HG03354 (cell line): ENCODE measurements at regions not wholly inside any gene's neighbourhood (a gene's known extent, or its start where the extent isn't known, plus 50 kb on each side); places are given as distances from the start of the nearest gene placed in this dataset.
"Not testable (repeated sequence)": the region's sequence is repeated elsewhere in the genome, so short reads cannot be mapped to it uniquely, and the experiment has no call there.

Experiments used
- ATAC-seq: cut with Tn5 transposase; IDR thresholded peaks from one replicate; pipeline ENCODE4 v1.9.1; 2021; ENCODE audit warnings: mild to moderate bottlenecking; ENCODE audit not compliant: unreplicated experiment, poor library complexity, severe bottlenecking

DNA sequence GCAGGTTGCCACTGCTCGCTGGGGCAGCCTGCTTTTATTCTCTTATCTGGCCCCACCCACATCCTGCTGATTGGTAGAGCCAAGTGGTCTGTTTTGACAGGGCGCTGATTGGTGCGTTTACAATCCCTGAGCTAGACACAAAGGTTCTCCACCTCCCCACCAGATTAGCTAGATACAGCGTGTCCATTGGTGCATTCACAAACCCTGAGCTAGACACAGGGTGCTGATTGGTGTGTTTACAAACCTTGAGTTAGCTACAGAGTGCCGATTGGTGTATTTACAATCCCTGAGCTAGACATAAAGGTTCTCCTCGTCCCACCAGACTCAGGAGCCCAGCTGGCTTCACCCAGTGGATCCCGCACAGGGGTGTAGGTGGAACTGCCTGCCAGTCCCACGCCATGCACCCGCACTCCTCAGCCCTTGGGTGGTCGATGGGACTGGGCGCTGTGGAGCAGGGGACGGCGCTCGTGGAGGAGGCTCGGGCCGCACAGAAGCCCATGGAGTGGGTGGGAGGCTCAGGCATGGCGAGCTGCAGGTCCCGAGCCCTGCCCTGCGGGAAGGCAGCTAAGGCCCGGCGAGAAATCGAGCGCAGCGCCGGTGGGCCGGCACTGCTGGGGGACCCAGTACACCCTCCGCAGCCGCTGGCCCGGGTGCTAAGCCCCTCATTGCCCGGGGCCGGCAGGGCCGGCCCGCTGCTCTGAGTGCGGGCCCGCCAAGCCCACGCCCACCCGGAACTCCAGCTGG, 1526.2 kb downstream of the SI start:
- not testable (repeated sequence) for ATAC-seq

DNA sequence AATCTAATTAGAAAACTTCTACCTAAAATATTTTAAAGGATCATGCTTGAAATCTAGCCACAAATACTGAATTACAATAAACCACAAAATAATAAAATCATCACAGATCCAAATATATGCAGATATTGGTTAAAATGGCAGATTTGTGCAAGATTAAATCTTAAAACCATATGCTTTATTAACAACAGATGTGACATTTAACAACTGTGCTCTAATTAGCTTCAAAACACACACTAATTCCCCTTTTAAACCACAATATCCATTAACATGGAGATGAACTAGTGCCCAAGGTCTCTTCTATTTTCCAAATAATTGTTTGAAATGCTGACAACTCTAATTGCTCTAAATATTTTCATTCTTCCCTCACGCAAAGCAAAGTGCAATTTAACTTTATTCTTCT, 1530.3 kb downstream of the SI start:
- no peak for ATAC-seq

GRCh38 chr3:163547014-163547685, 1531.1 kb downstream of the SI start:
- no peak for ATAC-seq

GRCh38 chr3:163543662-163544061, 1534.6 kb downstream of the SI start:
- no peak for ATAC-seq

DNA sequence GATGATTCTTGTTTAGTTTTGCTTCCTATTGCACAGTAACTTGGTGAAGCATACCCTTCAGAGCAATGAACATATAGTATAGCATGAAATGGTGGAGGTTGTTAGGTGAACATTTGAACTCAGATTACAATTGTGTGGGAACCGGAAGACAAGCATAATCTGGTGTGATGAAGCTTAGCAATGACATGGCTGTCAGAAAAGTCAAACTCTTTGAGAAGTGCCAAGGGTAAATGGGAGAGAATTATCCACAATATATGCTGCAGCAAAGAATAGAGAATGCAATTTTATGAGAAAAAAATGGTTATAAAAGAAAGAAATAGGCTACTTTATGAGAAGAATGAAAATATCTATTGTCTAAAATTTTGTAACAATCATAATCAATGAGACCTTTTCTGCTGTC, 1536.7 kb downstream of the SI start:
- no peak for ATAC-seq

- ATAC-seq = no peak
Measured at GRCh38 chr3:163538387-163538786, 1539.9 kb downstream of the SI start.

- no peak for ATAC-seq
Measured at GRCh38 chr3:163533381-163533780, 1544.9 kb downstream of the SI start.

DNA sequence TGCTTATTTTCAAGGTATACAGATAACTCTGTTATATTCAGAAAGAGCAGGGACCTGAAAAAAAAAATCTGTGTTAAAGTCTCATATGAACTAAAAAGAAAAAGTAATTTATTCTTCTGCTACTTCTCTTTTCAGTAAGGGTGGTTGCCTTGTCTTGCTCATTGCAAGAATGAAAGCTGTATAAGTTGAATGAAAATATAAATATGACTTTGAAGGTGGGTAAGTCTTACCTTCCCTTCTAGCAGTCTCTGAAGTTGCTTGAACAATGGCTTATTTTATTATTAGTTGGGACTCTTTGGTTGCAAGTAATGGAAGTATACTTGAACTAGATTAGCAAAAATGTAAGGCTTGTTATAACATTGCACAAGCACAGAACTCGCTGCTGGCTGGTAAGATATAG, 1554.9 kb downstream of the SI start:
- no peak for ATAC-seq

DNA sequence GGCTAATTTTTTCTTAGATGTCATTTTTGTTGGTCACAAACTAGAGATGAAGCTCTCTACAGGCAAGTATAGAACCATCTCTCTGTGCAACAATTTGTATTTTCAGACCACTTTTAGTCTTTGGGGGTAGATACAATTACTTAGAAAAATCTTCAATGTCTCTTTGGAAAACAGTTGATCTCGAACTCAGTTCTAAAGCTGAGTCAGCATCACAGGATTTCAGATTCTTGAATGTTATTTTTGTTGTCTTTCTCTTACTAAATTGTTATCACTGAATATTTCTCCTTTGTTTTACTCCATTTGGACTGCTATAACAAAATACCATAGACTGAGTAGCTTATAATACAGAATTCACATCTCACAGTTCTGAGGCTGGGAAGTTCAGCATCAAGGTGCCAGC, 1557.0 kb downstream of the SI start:
- no peak for ATAC-seq

DNA sequence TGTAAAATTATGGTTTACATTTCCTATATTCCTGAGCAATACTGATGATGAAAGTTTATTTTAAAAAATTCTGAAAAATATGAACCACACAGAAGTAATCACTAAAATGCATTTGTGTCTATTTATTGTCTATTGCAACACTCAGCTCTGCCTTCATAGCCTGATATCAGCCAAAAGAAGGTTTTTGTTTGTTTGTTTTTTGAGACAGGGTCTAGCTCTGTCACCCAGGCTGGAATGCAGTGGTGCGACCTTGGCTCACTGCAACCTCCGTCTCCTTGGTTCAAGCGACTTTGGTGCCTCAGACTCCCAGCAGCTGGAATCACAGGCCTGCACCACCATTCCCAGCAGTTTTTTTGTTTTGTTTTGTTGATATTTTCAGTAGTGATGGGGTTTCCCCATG, 1560.2 kb downstream of the SI start:
- ATAC-seq = no peak

DNA sequence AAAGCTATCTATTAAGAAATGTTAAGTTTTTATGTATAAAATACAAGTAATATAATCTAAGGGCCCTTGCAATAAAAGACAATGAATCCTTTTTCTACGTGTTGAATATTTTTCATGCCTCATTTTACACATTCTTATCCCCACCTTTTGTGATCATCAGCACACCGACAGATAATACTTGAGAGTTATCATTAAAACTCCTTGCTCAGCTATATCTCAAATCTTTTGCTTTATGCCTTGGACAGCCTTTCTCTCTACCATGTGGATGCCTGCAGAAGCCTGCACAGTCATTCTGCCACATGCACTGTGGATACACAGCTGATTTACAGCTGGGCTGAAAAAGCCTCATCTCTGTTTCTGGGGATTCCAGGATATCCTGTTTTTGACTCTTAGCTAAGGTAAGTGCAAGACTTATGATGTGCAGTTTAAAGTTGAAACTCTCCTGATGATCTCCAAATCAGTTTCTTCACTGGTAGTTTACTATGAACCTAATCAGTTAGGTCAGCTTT, 1565.1 kb downstream of the SI start:
- no peak for ATAC-seq

DNA sequence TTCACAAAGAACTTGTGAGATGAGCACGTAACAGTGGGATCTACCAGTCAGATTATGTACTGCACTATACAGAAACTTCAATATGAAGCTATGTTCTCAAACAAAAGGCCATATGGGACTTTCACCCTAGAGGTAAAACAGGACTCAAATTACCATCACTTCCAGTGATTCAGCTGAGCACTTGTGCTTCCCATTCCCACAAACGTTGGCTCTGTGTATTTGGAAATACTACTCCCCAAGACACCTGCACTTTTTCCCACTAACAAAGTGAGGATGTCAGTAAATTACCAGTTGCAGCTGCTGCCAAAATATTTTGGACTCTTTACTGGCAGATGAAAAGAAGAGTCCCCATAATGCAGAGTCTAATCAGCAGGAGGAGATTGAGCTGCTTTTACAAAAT, 1570.1 kb downstream of the SI start:
- no peak for ATAC-seq

GRCh38 chr3:163504974-163505373, 1573.3 kb downstream of the SI start:
- ATAC-seq = no peak

GRCh38 chr3:163499736-163500219, 1578.5 kb downstream of the SI start:
- not testable (repeated sequence) for ATAC-seq

DNA sequence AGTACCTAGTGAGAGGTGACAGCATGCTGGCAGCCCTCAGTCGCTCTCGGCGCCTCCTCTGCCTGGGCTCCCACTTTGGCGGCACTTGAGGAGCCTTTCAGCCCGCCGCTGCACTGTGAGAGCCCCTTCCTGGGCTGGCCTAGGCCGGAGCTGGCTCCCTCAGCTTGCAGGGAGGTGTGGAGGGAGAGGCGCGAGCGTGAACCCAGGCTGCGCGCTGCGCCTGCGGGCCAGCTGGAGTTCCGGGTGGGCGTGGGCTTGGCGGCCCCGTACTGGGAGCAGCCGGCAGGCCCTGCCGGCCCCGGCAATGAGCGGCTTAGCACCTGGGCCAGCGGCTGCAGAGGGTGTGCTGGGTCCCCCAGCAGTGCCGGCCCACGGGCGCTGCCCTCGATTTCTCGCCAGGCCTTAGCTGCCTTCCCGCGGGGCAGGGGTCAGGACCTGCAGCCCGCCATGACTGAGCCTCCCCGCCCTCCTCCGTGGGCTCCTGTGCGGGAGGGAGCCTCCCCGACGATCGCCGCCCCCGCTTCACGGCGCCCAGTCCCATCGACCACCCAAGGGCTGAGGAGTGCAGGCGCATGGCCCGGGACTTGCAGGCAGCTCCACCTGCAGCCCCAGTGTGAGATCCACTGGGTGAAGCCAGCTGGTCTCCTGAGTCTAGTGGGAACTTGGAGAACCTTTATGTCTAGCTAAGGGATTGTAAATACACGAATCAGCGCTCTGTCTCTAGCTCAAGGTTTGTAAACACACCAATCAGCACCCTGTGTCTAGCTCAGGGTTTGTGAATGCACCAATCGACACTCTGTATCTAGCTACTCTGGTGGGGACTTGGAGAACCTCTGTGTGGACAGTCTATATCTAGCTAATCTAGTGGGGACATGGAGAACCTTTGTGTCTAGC, 1579.2 kb downstream of the SI start:
- not testable (repeated sequence) for ATAC-seq

DNA sequence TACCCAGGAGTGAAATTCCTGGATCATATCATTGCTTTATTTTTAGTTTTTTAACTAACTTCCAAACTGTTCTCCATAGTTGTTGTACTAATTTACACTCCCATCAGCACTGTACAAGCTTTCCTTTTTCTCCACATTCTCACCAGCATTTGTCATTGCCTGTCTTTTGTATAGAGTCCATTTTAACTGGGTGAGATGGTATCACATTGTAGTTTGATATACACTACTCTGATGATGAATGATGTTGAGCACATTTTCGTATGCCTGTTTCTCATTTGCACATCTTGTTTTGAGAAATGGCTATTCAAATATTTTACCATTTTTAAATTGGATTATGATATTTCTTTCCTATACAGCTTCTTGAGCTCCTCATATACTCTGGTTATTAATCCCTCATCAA, 1586.6 kb downstream of the SI start:
- no peak for ATAC-seq

DNA sequence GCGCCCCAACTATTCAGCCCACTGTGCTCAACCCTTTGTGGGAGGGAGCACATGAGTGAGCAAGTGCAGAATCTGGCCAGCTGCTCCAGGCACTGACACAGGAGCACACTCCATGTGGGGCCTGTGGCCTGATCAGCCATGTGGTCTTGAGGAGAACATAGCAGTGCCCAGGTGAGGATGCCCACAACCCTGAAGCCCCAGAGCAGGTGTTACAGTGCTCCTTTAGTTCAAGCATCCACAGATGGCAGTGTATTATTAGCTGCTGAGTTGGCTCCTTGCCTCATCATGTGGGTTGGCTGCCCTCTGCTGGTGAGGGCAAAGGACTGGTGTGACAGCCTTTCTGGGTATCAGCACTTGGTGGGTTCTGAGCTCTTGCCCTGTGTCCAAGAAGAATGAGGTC, 1588.2 kb downstream of the SI start:
- peak; percentile 71 for ATAC-seq

- no peak for ATAC-seq
Measured at GRCh38 chr3:163482695-163483094, 1595.6 kb downstream of the SI start.

DNA sequence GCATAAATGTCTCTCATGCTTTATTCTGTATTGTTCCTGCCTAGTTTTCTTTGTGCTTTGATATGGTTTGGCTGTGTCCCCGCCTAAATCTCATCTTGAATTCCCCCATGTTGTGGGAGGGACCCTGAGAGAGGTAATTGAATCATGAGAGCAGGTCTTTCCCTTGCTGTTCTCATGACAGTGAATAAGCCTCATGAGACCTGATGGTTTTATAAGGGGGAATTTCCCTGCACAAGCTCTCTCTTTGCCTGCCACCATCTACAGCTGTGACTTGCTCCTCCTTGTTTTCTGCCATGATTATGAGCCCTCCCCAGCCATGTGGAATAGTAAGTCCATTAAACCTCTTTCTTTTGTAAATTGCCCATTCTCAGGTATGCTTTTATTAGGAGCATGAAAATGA, 1596.6 kb downstream of the SI start:
- no peak for ATAC-seq

DNA sequence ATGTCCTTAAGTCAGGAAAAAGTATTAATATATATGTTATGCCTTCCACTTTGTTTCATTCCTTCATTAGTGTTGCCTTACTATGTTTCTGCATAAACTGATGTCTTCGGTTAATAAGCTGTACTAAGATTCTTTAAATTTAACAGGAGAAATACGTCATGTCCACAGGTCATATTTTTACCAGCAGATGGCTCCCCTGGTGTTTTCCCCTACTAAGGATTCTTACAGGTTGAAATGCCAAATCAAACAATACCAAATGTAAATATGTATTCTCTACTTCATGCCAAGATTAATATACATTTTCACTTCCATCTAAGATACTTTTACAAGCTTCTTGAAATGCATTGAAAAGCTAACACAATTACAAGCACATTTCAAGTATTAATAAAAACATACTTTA, 1602.1 kb downstream of the SI start:
- ATAC-seq = no peak
